SH-SY5Y (cell line): ENCODE measurements at regions not wholly inside any gene's neighbourhood (a gene's known extent, or its start where the extent isn't known, plus 50 kb on each side); places are given as distances from the start of the nearest gene placed in this dataset.

ENCODE experiments used
- GATA2 ChIP-seq: IDR thresholded peaks from 2 replicates; pipeline ENCODE4 v1.6.1; 2011; ENCODE audit warnings: mild to moderate bottlenecking, low read depth, low read length
- GATA3 ChIP-seq: IDR thresholded peaks from 2 replicates; pipeline ENCODE4 v1.6.1; 2011; ENCODE audit warnings: low read depth, mild to moderate bottlenecking, low read length, moderate library complexity

DNA sequence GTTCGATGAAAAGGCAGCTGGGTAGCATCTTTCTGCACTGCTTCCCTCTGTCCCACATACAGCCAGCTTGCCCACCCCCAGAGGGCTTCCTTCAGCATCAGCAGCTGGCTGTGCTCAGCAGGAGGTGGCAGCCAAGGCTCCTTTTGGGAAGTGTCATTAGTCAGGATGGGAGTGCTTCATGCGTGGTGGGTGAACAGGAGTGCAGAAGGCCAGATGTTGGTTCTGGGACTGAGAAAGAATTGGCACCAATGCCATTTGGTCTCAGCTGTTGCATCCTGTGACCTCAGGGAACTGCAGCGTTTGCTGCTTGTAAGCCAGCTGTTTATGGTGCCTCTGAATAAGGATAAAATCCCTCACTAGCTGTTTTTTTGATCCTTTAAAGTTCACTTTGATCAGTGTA, 131.1 kb upstream of the SORCS3 start:
- TF ChIP-seq GATA3 (no peak), GATA2 (no peak)
